ENCODE measurements at regions not wholly inside any gene's neighbourhood (a gene's known extent, or its start where the extent isn't known, plus 50 kb on each side); places are given as distances from the start of the nearest gene placed in this dataset.
A peak's percentile ranks its signal among the peaks of the same experiment; 100 is the strongest.

DNA sequence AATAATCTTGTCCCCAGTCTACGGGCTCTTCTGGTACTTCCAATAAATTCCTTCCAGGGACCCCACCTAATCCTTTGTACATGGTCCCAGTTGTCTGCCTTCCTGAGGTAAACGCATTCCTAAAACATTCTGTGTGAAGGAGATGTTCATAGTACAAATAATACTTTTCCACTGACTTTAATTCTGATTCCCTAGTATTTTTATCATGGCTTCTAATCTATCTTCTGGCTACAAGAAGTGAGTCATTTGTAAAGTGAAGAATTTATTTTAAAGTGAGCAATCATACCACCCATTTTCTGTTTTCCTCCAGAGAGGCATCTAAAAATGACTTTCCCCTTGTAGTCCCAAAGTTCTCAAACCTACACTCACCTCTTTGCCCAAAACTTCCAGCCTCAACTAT is 65.9 kb upstream of the NUDT4 start:
- Histone ChIP-seq H3K9me3 (ENCODE audit: low read depth, low read length) (no peaks in the 10 kb centered on the region), H3K4me3 (no peak overlapping the region), H3K36me3 (ENCODE audit: insufficient read depth, low read length) (no peaks in the 10 kb centered on the region), H3K27ac (no peak overlapping the region), H3K9ac (ENCODE audit: insufficient read length) (no peak overlapping the region)
- TF ChIP-seq FOXP2 (optimal IDR thresholded peaks at IDR 0.05; ENCODE audit: control extremely low read depth, extremely low read length, insufficient read depth): no peak
- TF ChIP-seq EZH2 (IDR thresholded peaks at IDR 0.05): no peak
- TF ChIP-seq POLR2AphosphoS5 (IDR thresholded peaks at IDR 0.05; ENCODE audit: borderline replicate concordance, low read depth, low read length): no peak
- DNase-seq (ENCODE audit: low read depth, low spot score): no peak

DNA sequence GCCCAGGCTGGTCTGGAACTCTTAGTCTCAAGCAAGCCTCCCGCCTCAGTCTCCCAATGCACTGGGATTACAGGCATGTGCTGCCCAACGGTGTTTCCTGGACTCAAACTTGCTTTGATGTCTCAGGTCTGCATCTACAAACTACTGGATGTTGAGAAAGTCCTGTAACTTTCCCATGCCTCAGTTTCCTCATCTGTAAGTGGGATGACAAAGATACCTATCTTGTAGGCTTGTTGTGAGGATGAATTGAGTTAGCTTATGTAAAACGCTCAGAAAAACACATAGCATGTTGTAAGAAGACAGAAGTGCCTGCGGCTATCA is 63.6 kb upstream of the NUDT4 start:
- Histone ChIP-seq H3K36me3 (ENCODE audit: insufficient read depth, low read length) (no peaks in the 10 kb centered on the region), H3K27ac (no peak overlapping the region), H3K4me3 (no peak overlapping the region), H3K9me3 (ENCODE audit: low read depth, low read length) (no peaks in the 10 kb centered on the region), H3K9ac (ENCODE audit: insufficient read length) (no peak overlapping the region)
- no peak for DNase-seq (ENCODE audit: low read depth, low spot score)
- no peak for TF ChIP-seq EZH2 (IDR thresholded peaks at IDR 0.05)
- no peak for TF ChIP-seq POLR2AphosphoS5 (IDR thresholded peaks at IDR 0.05; ENCODE audit: borderline replicate concordance, low read depth, low read length)
- no peak for TF ChIP-seq FOXP2 (optimal IDR thresholded peaks at IDR 0.05; ENCODE audit: control extremely low read depth, extremely low read length, insufficient read depth)

DNA sequence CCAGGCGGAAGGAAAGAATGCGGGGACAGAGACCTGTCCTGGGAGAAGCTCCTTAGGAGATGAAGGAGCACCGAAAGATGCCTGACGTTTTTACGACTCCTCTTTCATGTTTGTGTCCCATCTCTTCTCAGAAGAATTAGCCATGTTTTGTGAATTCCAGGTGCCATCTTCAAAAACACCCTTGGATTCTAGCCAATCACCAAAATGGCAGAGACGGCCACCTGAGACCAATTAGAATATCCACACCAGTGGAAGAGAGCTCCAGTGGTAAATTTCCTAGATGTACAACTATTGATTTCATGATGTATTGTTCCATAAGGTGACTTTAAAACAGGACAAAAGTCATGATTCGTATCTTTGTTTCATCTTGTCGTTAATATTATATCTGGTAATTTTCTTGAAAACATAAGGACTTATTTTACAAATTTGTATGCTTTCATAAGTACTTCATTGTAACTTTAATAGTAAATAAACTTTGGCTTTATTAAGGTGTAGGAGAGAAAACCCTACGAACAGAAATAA is 62.3 kb upstream of the NUDT4 start:
- Histone ChIP-seq H3K9me3 (ENCODE audit: low read depth, low read length) (no peaks in the 10 kb centered on the region), H3K4me3 (no peak overlapping the region), H3K36me3 (ENCODE audit: insufficient read depth, low read length) (no peaks in the 10 kb centered on the region), H3K27ac (no peak overlapping the region), H3K9ac (ENCODE audit: insufficient read length) (no peak overlapping the region)
- TF ChIP-seq POLR2AphosphoS5 (IDR thresholded peaks at IDR 0.05; ENCODE audit: borderline replicate concordance, low read depth, low read length): no peak
- no peak for TF ChIP-seq FOXP2 (optimal IDR thresholded peaks at IDR 0.05; ENCODE audit: control extremely low read depth, extremely low read length, insufficient read depth)
- TF ChIP-seq EZH2 (IDR thresholded peaks at IDR 0.05): no peak
- no peak for DNase-seq (ENCODE audit: low read depth, low spot score)

DNA sequence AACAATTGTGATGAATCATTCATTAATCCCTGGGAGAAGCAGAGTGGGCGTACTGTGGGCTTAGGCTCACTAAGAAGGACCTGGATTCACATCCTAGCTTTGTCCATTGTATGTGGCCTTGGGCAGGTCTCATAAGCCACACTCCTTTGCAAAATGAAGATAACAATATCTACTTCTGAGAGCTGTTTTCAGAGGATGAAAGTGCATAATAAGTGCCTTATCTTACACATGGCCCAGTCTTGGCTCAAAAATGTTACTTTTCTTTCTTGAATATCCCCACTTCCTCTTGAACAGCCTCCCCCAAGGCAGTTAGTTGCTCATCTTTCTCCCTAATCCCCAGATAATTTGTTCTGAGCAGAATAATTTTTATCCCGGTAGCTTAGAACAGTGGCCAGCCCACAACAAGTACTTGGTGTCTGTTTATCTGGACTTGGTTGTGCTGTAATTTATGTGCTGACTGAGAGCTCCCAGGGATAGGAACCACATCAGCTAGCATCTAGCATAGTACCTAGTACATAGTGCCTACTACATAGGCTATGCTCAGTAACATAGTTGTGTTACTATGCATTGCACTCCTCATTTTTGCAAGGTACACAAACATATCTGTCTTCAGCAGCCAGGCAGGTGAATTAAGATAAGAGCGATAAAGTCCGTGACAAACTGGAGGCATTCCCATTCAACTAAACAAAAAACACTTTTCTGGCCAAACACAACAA is 61.7 kb upstream of the NUDT4 start:
- Histone ChIP-seq H3K9me3 (ENCODE audit: low read depth, low read length) (no peaks in the 10 kb centered on the region), H3K9ac (ENCODE audit: insufficient read length) (no peak overlapping the region), H3K27ac (peak overlapping the region; percentile 69), H3K36me3 (ENCODE audit: insufficient read depth, low read length) (no peaks in the 10 kb centered on the region), H3K4me3 (no peak overlapping the region)
- no peak for DNase-seq (ENCODE audit: low read depth, low spot score)
- TF ChIP-seq FOXP2 (optimal IDR thresholded peaks at IDR 0.05; ENCODE audit: control extremely low read depth, extremely low read length, insufficient read depth) (no peak), POLR2AphosphoS5 (IDR thresholded peaks at IDR 0.05; ENCODE audit: borderline replicate concordance, low read depth, low read length) (no peak), EZH2 (IDR thresholded peaks at IDR 0.05) (no peak)

DNA sequence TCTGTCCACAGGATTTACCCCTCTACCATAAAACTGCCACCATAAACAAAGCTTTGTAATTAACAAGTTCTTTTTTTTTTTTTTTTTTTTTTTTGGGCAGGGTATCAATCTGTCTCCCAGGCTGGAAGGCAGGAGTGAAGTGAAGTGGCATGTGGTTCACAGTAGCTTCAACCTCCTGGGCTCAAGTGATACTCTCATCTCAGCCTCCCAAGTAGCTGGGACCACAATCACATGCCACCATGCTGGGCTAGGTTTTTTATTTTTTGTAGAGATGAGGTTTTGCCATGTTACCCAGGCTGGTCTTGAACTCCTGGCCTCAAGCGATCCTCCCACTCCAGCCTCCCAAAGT is 61.1 kb upstream of the NUDT4 start:
- Histone ChIP-seq H3K27ac (no peak overlapping the region), H3K9ac (ENCODE audit: insufficient read length) (no peak overlapping the region), H3K4me3 (no peak overlapping the region), H3K9me3 (ENCODE audit: low read depth, low read length) (no peaks in the 10 kb centered on the region), H3K36me3 (ENCODE audit: insufficient read depth, low read length) (no peaks in the 10 kb centered on the region)
- TF ChIP-seq EZH2 (IDR thresholded peaks at IDR 0.05): no peak
- TF ChIP-seq FOXP2 (optimal IDR thresholded peaks at IDR 0.05; ENCODE audit: control extremely low read depth, extremely low read length, insufficient read depth): no peak
- TF ChIP-seq POLR2AphosphoS5 (IDR thresholded peaks at IDR 0.05; ENCODE audit: borderline replicate concordance, low read depth, low read length): no peak
- DNase-seq (ENCODE audit: low read depth, low spot score): no peak

DNA sequence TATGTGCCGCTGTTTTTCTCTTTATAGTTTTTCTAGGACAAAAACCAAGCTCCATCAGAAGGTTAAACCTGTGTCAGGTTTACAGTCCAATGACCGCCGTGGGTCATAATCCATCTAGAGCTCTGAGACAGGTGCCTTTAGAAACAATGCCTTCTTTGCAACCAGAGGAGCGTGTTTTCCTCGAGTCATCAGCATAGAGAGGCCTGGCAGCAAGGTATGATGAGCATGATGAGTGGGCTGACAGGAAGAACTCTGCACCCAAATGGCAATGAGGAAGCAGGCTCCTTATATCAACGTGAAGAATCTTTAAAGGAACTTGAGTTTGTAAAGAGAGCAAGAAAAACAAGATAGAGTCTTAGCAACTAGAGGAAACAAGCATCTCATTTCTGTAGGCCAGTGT is 60.5 kb upstream of the NUDT4 start:
- no peak for TF ChIP-seq EZH2 (IDR thresholded peaks at IDR 0.05)
- no peak for TF ChIP-seq POLR2AphosphoS5 (IDR thresholded peaks at IDR 0.05; ENCODE audit: borderline replicate concordance, low read depth, low read length)
- no peak for TF ChIP-seq FOXP2 (optimal IDR thresholded peaks at IDR 0.05; ENCODE audit: control extremely low read depth, extremely low read length, insufficient read depth)
- H3K9me3 ChIP-seq (ENCODE audit: low read depth, low read length): no peaks in the 10 kb centered on the region
- H3K9ac ChIP-seq (ENCODE audit: insufficient read length): no peak overlapping the region
- H3K4me3 ChIP-seq: no peak overlapping the region
- H3K27ac ChIP-seq: no peak overlapping the region
- no peak for DNase-seq (ENCODE audit: low read depth, low spot score)
- no peaks in the 10 kb centered on the region for H3K36me3 ChIP-seq (ENCODE audit: insufficient read depth, low read length)

DNA sequence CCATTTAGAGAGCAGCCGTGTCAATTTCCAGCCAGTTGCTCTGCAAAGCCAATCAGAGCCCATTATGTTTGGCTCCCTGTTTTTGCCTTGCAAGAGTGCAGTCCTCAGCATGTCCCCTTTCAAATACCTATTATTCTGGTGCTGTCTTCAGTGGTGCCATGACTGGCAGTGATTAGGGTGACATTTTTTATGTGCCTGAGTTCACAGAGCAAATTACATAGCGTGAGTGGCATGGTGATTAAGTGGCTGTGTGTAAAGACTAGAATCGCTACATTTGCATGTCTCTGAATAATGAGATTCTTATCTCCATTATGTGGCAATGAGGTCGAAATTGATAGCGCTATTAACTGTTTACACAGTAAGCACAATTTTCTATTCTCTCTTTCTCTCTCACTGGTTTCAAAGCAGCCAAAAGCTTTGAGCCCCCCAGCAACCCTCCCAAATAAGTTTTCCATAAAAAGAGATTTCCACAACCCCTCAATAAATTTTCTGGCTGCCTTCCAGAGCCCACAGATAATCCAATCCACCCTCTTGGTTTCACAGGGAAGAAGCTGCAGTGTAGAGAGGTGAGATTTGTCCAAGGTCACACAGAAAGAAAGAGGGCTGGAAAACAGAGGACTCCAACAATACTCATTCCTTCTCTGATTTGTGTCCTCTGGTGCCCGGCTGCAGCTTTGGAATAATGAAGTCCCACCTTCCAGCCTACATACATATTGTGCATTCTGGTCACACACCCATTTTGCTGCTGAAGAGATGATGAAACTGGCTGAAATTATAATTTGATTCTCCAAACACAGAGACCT is 58.8 kb upstream of the NUDT4 start:
- Histone ChIP-seq H3K9ac (ENCODE audit: insufficient read length) (peak overlapping the region; percentile 62), H3K9me3 (ENCODE audit: low read depth, low read length) (no peaks in the 10 kb centered on the region), H3K27ac (peak overlapping the region; percentile 96), H3K36me3 (ENCODE audit: insufficient read depth, low read length) (no peaks in the 10 kb centered on the region), H3K4me3 (peak overlapping the region; percentile 63)
- peak; percentile 69 for DNase-seq (ENCODE audit: low read depth, low spot score)
- TF ChIP-seq FOXP2 (optimal IDR thresholded peaks at IDR 0.05; ENCODE audit: control extremely low read depth, extremely low read length, insufficient read depth) (peak; percentile 86), EZH2 (IDR thresholded peaks at IDR 0.05) (no peak), POLR2AphosphoS5 (IDR thresholded peaks at IDR 0.05; ENCODE audit: borderline replicate concordance, low read depth, low read length) (peak; percentile 32; the same call in 1 of the 2 replicates)

GRCh38 chr12:93319523-93320050 is 58.1 kb upstream of the NUDT4 start:
- Histone ChIP-seq H3K36me3 (ENCODE audit: insufficient read depth, low read length) (no peaks in the 10 kb centered on the region), H3K4me3 (peak overlapping the region; percentile 63), H3K27ac (peak overlapping the region; percentile 96), H3K9me3 (ENCODE audit: low read depth, low read length) (no peaks in the 10 kb centered on the region), H3K9ac (ENCODE audit: insufficient read length) (peak overlapping the region; percentile 62)
- TF ChIP-seq POLR2AphosphoS5 (IDR thresholded peaks at IDR 0.05; ENCODE audit: borderline replicate concordance, low read depth, low read length) (no peak; the same call in 1 of the 2 replicates), FOXP2 (optimal IDR thresholded peaks at IDR 0.05; ENCODE audit: control extremely low read depth, extremely low read length, insufficient read depth) (no peak), EZH2 (IDR thresholded peaks at IDR 0.05) (no peak)
- DNase-seq (ENCODE audit: low read depth, low spot score): peak; percentile 52
